NT2/D1 (cell line): ENCODE measurements at regions not wholly inside any gene's neighbourhood (a gene's known extent, or its start where the extent isn't known, plus 50 kb on each side); places are given as distances from the start of the nearest gene placed in this dataset.
A peak's percentile ranks its signal among the peaks of the same experiment; 100 is the strongest.
"Not testable (repeated sequence)": the region's sequence is repeated elsewhere in the genome, so short reads cannot be mapped to it uniquely, and the experiment has no call there.

Experiments used
- DNase-seq: peaks from one replicate; pipeline ENCODE4 v3.0.0-alpha.2; 2011; ENCODE audit warnings: low read depth, low spot score
- H3K27me3 ChIP-seq: 2 replicates; pipeline ENCODE4 v1.6.0; 2011; ENCODE audit warnings: mild to moderate bottlenecking; ENCODE audit not compliant: insufficient read length, insufficient read depth
- H3K36me3 ChIP-seq: 2 replicates; pipeline ENCODE4 v1.6.1; 2011; ENCODE audit warnings: mild to moderate bottlenecking, low read length, mixed read lengths; ENCODE audit not compliant: insufficient read depth, insufficient read length
- H3K4me1 ChIP-seq: 2 replicates; pipeline ENCODE4 v1.5.1; 2011; ENCODE audit not compliant: insufficient read depth, insufficient read length
- H3K4me3 ChIP-seq: 2 replicates; pipeline ENCODE4 v1.5.1; 2011; ENCODE audit warnings: low read depth; ENCODE audit not compliant: insufficient read length
- H3K9ac ChIP-seq: 2 replicates; pipeline ENCODE4 v1.6.0; 2011; ENCODE audit warnings: low read depth; ENCODE audit not compliant: insufficient read length
- H3K9me3 ChIP-seq: 2 replicates; pipeline ENCODE4 v1.5.1; 2011; ENCODE audit warnings: mild to moderate bottlenecking, low read length; ENCODE audit not compliant: insufficient read depth
- SUZ12 ChIP-seq: IDR thresholded peaks from 2 replicates; pipeline ENCODE4 v1.6.1; 2011; ENCODE audit not compliant: insufficient read length, insufficient read depth; ENCODE audit errors: extremely low read depth
- YY1 ChIP-seq: IDR thresholded peaks from 2 replicates; pipeline ENCODE4 v1.6.1; 2011; ENCODE audit not compliant: insufficient read length, insufficient read depth
- ZNF274 ChIP-seq: IDR thresholded peaks from 2 replicates; pipeline ENCODE4 v1.6.1; 2011; ENCODE audit warnings: mild to moderate bottlenecking, low read depth, low read length

GRCh38 chr12:102344691-102345090, 135.7 kb downstream of the IGF1 start:
- Histone ChIP-seq H3K9ac (no peak overlapping the region), H3K4me1 (no peaks in the 10 kb centered on the region), H3K9me3 (0 out of 2 replicates have a peak, but pooled peaks cover 4% of the 10 kb centered on the region), H3K4me3 (no peak overlapping the region), H3K36me3 (no peaks in the 10 kb centered on the region), H3K27me3 (no peaks in the 10 kb centered on the region)
- TF ChIP-seq ZNF274, result no peak
- TF ChIP-seq SUZ12, result no peak
- TF ChIP-seq YY1, result no peak
- no peak for DNase-seq

- H3K27me3 ChIP-seq, result no peaks in the 10 kb centered on the region
- no peak overlapping the region for H3K4me3 ChIP-seq
- no peak for DNase-seq
- no peak overlapping the region for H3K9ac ChIP-seq
- 0 out of 2 replicates have a peak, but pooled peaks cover 4% of the 10 kb centered on the region for H3K9me3 ChIP-seq
- no peaks in the 10 kb centered on the region for H3K36me3 ChIP-seq
- TF ChIP-seq ZNF274, result no peak
- TF ChIP-seq YY1, result no peak
- no peak for TF ChIP-seq SUZ12
- H3K4me1 ChIP-seq, result no peaks in the 10 kb centered on the region
Measured at GRCh38 chr12:102343361-102344121, 136.8 kb downstream of the IGF1 start.

- TF ChIP-seq ZNF274, result no peak
- no peak for TF ChIP-seq SUZ12
- TF ChIP-seq YY1, result no peak
- no peak for DNase-seq
- no peaks in the 10 kb centered on the region for H3K36me3 ChIP-seq
- no peak overlapping the region for H3K4me3 ChIP-seq
- 0 out of 2 replicates have a peak, but pooled peaks cover 4% of the 10 kb centered on the region for H3K9me3 ChIP-seq
- H3K9ac ChIP-seq, result no peak overlapping the region
- no peaks in the 10 kb centered on the region for H3K27me3 ChIP-seq
- H3K4me1 ChIP-seq, result no peaks in the 10 kb centered on the region
Measured at GRCh38 chr12:102342281-102343006, 137.9 kb downstream of the IGF1 start.

- no peak for DNase-seq
- Histone ChIP-seq H3K36me3 (no peaks in the 10 kb centered on the region), H3K27me3 (no peaks in the 10 kb centered on the region), H3K9ac (no peak overlapping the region), H3K4me3 (no peak overlapping the region), H3K4me1 (no peaks in the 10 kb centered on the region), H3K9me3 (no peaks in the 10 kb centered on the region; the same call in 1 of the 2 replicates)
- TF ChIP-seq ZNF274 (no peak), SUZ12 (no peak), YY1 (no peak)
Measured at GRCh38 chr12:102334765-102335164, 137.1 kb upstream of the PMCH start.

DNA sequence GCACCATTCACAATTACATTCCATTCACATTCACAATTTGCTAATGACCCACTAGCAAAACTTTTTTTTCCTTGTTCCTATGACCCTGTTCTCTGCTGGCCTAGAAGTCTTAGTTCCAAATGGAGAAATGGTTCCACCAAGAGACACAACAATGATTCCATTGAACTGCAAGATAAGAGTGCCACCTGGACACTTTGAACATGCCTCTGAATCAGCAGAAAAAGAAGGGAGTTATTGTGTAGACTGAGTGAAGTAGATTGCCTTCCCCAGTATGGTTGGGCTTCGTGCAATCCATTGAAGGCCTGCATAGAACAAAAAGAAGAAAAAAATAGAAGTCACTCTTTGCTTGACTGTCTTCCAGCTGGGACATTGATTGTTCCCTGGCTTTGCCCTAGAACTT, 133.8 kb upstream of the PMCH start:
- DNase-seq, result no peak
- Histone ChIP-seq H3K36me3 (no peaks in the 10 kb centered on the region), H3K4me3 (no peak overlapping the region), H3K4me1 (no peaks in the 10 kb centered on the region), H3K27me3 (no peaks in the 10 kb centered on the region), H3K9ac (no peak overlapping the region), H3K9me3 (no peaks in the 10 kb centered on the region; the same call in 1 of the 2 replicates)
- no peak for TF ChIP-seq YY1

- Histone ChIP-seq H3K9me3 (no peaks in the 10 kb centered on the region; the same call in 1 of the 2 replicates), H3K4me3 (no peak overlapping the region), H3K36me3 (no peaks in the 10 kb centered on the region), H3K27me3 (no peaks in the 10 kb centered on the region), H3K9ac (no peak overlapping the region), H3K4me1 (no peaks in the 10 kb centered on the region)
- DNase-seq, result no peak
- TF ChIP-seq SUZ12 (no peak), ZNF274 (no peak), YY1 (no peak)
Measured at GRCh38 chr12:102329883-102330282, 132.2 kb upstream of the PMCH start.

DNA sequence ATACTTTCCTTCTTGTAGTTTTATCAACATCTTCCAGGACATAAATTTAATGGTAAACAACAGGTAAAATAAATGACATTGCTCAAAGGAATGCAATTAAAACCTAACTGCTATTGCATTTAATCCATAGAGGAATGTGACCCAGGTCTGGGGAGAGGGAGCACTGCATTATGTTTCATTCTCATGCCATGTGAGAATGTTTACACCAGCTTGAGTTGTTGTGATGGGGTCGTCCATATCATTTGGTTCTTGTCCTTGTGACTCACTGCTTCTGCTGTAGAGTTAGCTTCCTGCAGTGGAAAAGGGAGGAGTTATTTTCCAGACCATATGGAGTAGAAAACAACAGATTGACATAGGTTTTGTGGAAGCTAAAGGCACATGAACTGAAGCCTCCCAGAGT, 129.3 kb upstream of the PMCH start:
- Histone ChIP-seq H3K4me3 (no peak overlapping the region), H3K4me1 (no peaks in the 10 kb centered on the region), H3K36me3 (no peaks in the 10 kb centered on the region), H3K9ac (no peak overlapping the region), H3K9me3 (peaks cover under 1% of the 10 kb centered on the region; the same call in 1 of the 2 replicates), H3K27me3 (no peaks in the 10 kb centered on the region)
- TF ChIP-seq SUZ12 (no peak), YY1 (no peak), ZNF274 (no peak)
- DNase-seq, result peak; percentile 11

GRCh38 chr12:102325108-102325507, 127.5 kb upstream of the PMCH start:
- not testable (repeated sequence) for H3K4me1 ChIP-seq, DNase-seq, H3K9ac ChIP-seq, H3K27me3 ChIP-seq, H3K36me3 ChIP-seq, H3K4me3 ChIP-seq
- peaks cover 13% of the 10 kb centered on the region for H3K9me3 ChIP-seq
